ENCODE measurements at regions not wholly inside any gene's neighbourhood (a gene's known extent, or its start where the extent isn't known, plus 50 kb on each side); places are given as distances from the start of the nearest gene placed in this dataset.
"Not testable (repeated sequence)": the region's sequence is repeated elsewhere in the genome, so short reads cannot be mapped to it uniquely, and the experiment has no call there.

DNA sequence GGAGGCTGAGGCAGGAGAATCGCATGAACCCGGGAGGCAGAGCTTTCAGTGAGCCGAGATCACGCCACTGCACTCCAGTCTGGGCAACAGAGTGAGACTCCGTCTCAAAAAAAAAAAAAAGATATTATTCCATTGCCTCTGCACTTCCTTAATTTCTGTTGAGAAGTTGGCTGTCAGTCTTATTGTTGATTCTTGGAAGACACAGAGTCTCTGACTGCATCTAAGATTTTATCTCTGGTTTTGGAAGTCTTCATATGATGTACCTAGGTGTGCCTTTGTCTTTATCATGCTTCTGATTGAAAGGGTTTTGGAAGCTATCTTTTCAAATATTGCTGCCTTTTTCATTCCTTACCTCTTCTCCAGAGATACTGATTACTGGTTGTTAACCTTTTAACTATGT is 160.4 kb downstream of the NPIPB11 start:
- TF ChIP-seq CTCF, POLR2A (IDR thresholded peaks at IDR 0.05): not testable (repeated sequence)

Measured in thyroid gland (tissue), 4 donors.